OCI-LY3 (cell line): ENCODE measurements at regions not wholly inside any gene's neighbourhood (a gene's known extent, or its start where the extent isn't known, plus 50 kb on each side); places are given as distances from the start of the nearest gene placed in this dataset.
"Not testable (repeated sequence)": the region's sequence is repeated elsewhere in the genome, so short reads cannot be mapped to it uniquely, and the experiment has no call there.

Experiments used
- H2AFZ ChIP-seq: fragments of 200-600, 300-600 bp; shearing (Covaris generic); 2 replicates; pipeline ENCODE4 v1.6.0; 2014; ENCODE audit warnings: antibody characterized with exemption, low read depth, low read length
- H3K27ac ChIP-seq: fragments of 200-600, 300-600 bp; sonication (generic); 2 replicates; pipeline ENCODE4 v1.5.1; 2014; ENCODE audit warnings: mild to moderate bottlenecking, low read length, moderate library complexity, mixed read lengths
- H3K27me3 ChIP-seq: fragments of 200-600, 300-600 bp; sonication (generic); 2 replicates; pipeline ENCODE4 v1.6.1; 2014; ENCODE audit warnings: low read depth, low read length, mixed read lengths
- H3K36me3 ChIP-seq: fragments of 200-600, 300-600 bp; sonication (generic); replicated peaks from 2 replicates; pipeline ENCODE3; 2014; ENCODE audit warnings: low read depth, low read length, mixed read lengths
- H3K4me1 ChIP-seq: fragments of 300-600, 200-600 bp; sonication (generic); 2 replicates; pipeline ENCODE4 v1.6.1; 2014; ENCODE audit warnings: low read length, mixed read lengths
- H3K4me2 ChIP-seq: fragments of 200-600, 300-600 bp; sonication (generic); 2 replicates; pipeline ENCODE4 v1.6.1; 2014; ENCODE audit warnings: low read length, mixed read lengths
- H3K4me3 ChIP-seq: fragments of 300-600, 200-600 bp; sonication (generic); 2 replicates; pipeline ENCODE4 v1.5.1; 2014; ENCODE audit warnings: antibody characterized with exemption, mild to moderate bottlenecking, low read length, moderate library complexity
- H3K79me2 ChIP-seq: fragments of 300-600, 200-600 bp; shearing (Covaris generic); 2 replicates; pipeline ENCODE4 v1.6.1; 2014; ENCODE audit warnings: mild to moderate bottlenecking, low read length, mixed read lengths
- H3K9ac ChIP-seq: fragments of 300-600, 200-600 bp; shearing (Covaris generic); 2 replicates; pipeline ENCODE4 v1.6.0; 2014; ENCODE audit warnings: mild to moderate bottlenecking, low read length, moderate library complexity
- H3K9me3 ChIP-seq: fragments of 200-600, 300-600 bp; shearing (Covaris generic); 2 replicates; pipeline ENCODE4 v1.6.1; 2014; ENCODE audit warnings: low read length, mixed read lengths; ENCODE audit not compliant: insufficient read depth
- H4K20me1 ChIP-seq: fragments of 200-600, 300-600 bp; sonication (generic); 2 replicates; pipeline ENCODE4 v1.6.1; 2016; ENCODE audit warnings: low read length, mixed read lengths; ENCODE audit not compliant: insufficient read depth
- CTCF ChIP-seq: fragments of 200-600, 300-600 bp; sonication (generic); IDR thresholded peaks from 2 replicates; pipeline ENCODE4 v1.5.1; 2014; ENCODE audit warnings: antibody characterized with exemption, low read length, low read depth
- EZH2phosphoT487 ChIP-seq: fragments of 200-600 bp; shearing (Covaris generic); IDR thresholded peaks from 2 replicates; pipeline ENCODE4 v1.6.1; 2018; ENCODE audit warnings: antibody characterized with exemption, mixed run types, low read depth

GRCh38 chr2:67777836-67778429 lies 284.9 kb downstream of the C1D start:
- Histone ChIP-seq H3K79me2 (no peaks in the 10 kb centered on the region), H3K36me3 (no peaks in the 10 kb centered on the region), H4K20me1 (no peaks in the 10 kb centered on the region), H3K4me2 (no peak overlapping the region), H3K27me3 (peaks cover 6% of the 10 kb centered on the region; the same call in 1 of the 2 replicates), H3K4me1 (no peaks in the 10 kb centered on the region), H2AFZ (no peak overlapping the region), H3K4me3 (no peak overlapping the region), H3K9me3 (no peaks in the 10 kb centered on the region), H3K27ac (no peak overlapping the region), H3K9ac (no peak overlapping the region)
- no peak for TF ChIP-seq EZH2phosphoT487
- TF ChIP-seq CTCF: no peak

GRCh38 chr2:67780841-67781240 lies 282.0 kb downstream of the C1D start:
- H3K4me3 ChIP-seq, H3K4me1 ChIP-seq, H2AFZ ChIP-seq, H3K4me2 ChIP-seq, H3K36me3 ChIP-seq, H3K27ac ChIP-seq, H4K20me1 ChIP-seq, H3K79me2 ChIP-seq, H3K9ac ChIP-seq, H3K27me3 ChIP-seq, H3K9me3 ChIP-seq: not testable (repeated sequence)

GRCh38 chr2:67782443-67782842 lies 280.4 kb downstream of the C1D start:
- Histone ChIP-seq H3K79me2 (no peaks in the 10 kb centered on the region), H3K27ac (no peak overlapping the region), H2AFZ (no peak overlapping the region), H3K4me1 (no peaks in the 10 kb centered on the region), H3K27me3 (peaks cover 7% of the 10 kb centered on the region; the same call in 1 of the 2 replicates), H3K36me3 (no peaks in the 10 kb centered on the region), H3K9me3 (no peaks in the 10 kb centered on the region), H3K4me3 (no peak overlapping the region), H4K20me1 (no peaks in the 10 kb centered on the region), H3K9ac (no peak overlapping the region), H3K4me2 (no peak overlapping the region)
- TF ChIP-seq CTCF (no peak), EZH2phosphoT487 (no peak)

GRCh38 chr2:67783026-67783425 lies 279.8 kb downstream of the C1D start:
- no peaks in the 10 kb centered on the region for H3K36me3 ChIP-seq
- no peaks in the 10 kb centered on the region for H3K9me3 ChIP-seq
- H3K27me3 ChIP-seq: peaks cover 7% of the 10 kb centered on the region; the same call in 1 of the 2 replicates
- no peak overlapping the region for H3K4me2 ChIP-seq
- no peak for TF ChIP-seq CTCF
- no peak for TF ChIP-seq EZH2phosphoT487
- H2AFZ ChIP-seq: no peak overlapping the region
- H3K4me3 ChIP-seq: no peak overlapping the region
- H3K9ac ChIP-seq: no peak overlapping the region
- no peaks in the 10 kb centered on the region for H4K20me1 ChIP-seq
- no peaks in the 10 kb centered on the region for H3K4me1 ChIP-seq
- no peak overlapping the region for H3K27ac ChIP-seq
- H3K79me2 ChIP-seq: no peaks in the 10 kb centered on the region

GRCh38 chr2:67790622-67791021 lies 272.2 kb downstream of the C1D start:
- H3K4me3 ChIP-seq: no peak overlapping the region
- no peaks in the 10 kb centered on the region for H4K20me1 ChIP-seq
- no peaks in the 10 kb centered on the region for H3K36me3 ChIP-seq
- TF ChIP-seq CTCF (no peak), EZH2phosphoT487 (no peak)
- no peak overlapping the region for H2AFZ ChIP-seq
- H3K27me3 ChIP-seq: no peaks in the 10 kb centered on the region
- H3K79me2 ChIP-seq: no peaks in the 10 kb centered on the region
- H3K27ac ChIP-seq: no peak overlapping the region
- H3K9ac ChIP-seq: no peak overlapping the region
- no peaks in the 10 kb centered on the region for H3K4me1 ChIP-seq
- no peaks in the 10 kb centered on the region for H3K9me3 ChIP-seq
- H3K4me2 ChIP-seq: no peak overlapping the region
